NCI-H2227 (cell line): ENCODE measurements at regions not wholly inside any gene's neighbourhood (a gene's known extent, or its start where the extent isn't known, plus 50 kb on each side); places are given as distances from the start of the nearest gene placed in this dataset.
"Not testable (repeated sequence)": the region's sequence is repeated elsewhere in the genome, so short reads cannot be mapped to it uniquely, and the experiment has no call there.

Experiments
- DNase-seq: peaks from one replicate; lab custom pipeline; 2025; ENCODE audit not compliant: unreplicated experiment; lab: John Stamatoyannopoulos, UW

GRCh38 chr6:165765256-165765655 lies 102.2 kb upstream of the PDE10A start:
- DNase-seq = not testable (repeated sequence)

- DNase-seq = no peak
Measured at GRCh38 chr6:165762876-165763275, 99.8 kb upstream of the PDE10A start.

GRCh38 chr6:165762125-165762524 lies 99.1 kb upstream of the PDE10A start:
- no peak for DNase-seq

- no peak for DNase-seq
Measured at GRCh38 chr6:165760803-165761185, 97.8 kb upstream of the PDE10A start.

GRCh38 chr6:165760126-165760802 lies 97.2 kb upstream of the PDE10A start:
- no peak for DNase-seq

GRCh38 chr6:165758441-165758840 lies 95.4 kb upstream of the PDE10A start:
- DNase-seq = no peak

GRCh38 chr6:165755583-165755982 lies 92.5 kb upstream of the PDE10A start:
- no peak for DNase-seq

- DNase-seq = no peak
Measured at GRCh38 chr6:165753506-165753905, 90.5 kb upstream of the PDE10A start.

GRCh38 chr6:165752451-165752850 lies 89.4 kb upstream of the PDE10A start:
- DNase-seq = no peak

- no peak for DNase-seq
Measured at GRCh38 chr6:165751486-165751885, 88.4 kb upstream of the PDE10A start.

- no peak for DNase-seq
Measured at GRCh38 chr6:165749163-165749562, 86.1 kb upstream of the PDE10A start.

GRCh38 chr6:165748390-165748789 lies 85.3 kb upstream of the PDE10A start:
- no peak for DNase-seq

GRCh38 chr6:165747963-165748362 lies 84.9 kb upstream of the PDE10A start:
- DNase-seq = no peak

GRCh38 chr6:165746331-165746730 lies 83.3 kb upstream of the PDE10A start:
- no peak for DNase-seq

- DNase-seq = no peak
Measured at GRCh38 chr6:165745492-165745891, 82.5 kb upstream of the PDE10A start.

GRCh38 chr6:165744555-165745228 lies 81.7 kb upstream of the PDE10A start:
- DNase-seq = no peak

- DNase-seq = no peak
Measured at GRCh38 chr6:165743366-165743898, 80.4 kb upstream of the PDE10A start.

GRCh38 chr6:165742047-165742446 lies 79.0 kb upstream of the PDE10A start:
- no peak for DNase-seq

GRCh38 chr6:165737396-165737795 lies 74.4 kb upstream of the PDE10A start:
- DNase-seq = no peak

- no peak for DNase-seq
Measured at GRCh38 chr6:165735065-165735464, 72.0 kb upstream of the PDE10A start.

- no peak for DNase-seq
Measured at GRCh38 chr6:165733489-165733791, 70.4 kb upstream of the PDE10A start.

GRCh38 chr6:165732696-165733488 lies 69.9 kb upstream of the PDE10A start:
- no peak for DNase-seq
